ENCODE measurements at regions not wholly inside any gene's neighbourhood (a gene's known extent, or its start where the extent isn't known, plus 50 kb on each side); places are given as distances from the start of the nearest gene placed in this dataset.

- WGBS, result 92% methylated on average over 2 of the region's 2 CpGs
- Histone ChIP-seq H3K36me3 (ENCODE audit: control insufficient read depth in 4 of 4, insufficient read depth in 3 of 4, low read depth in 1 of 4, low read length in 3 of 4) (no peaks in the 10 kb centered on the region), H3K9me3 (ENCODE audit: control insufficient read depth in 4 of 4, low read length in 3 of 4) (no peaks in the 10 kb centered on the region), H3K27me3 (ENCODE audit: control insufficient read depth in 4 of 4, insufficient read depth in 4 of 4, low read length in 3 of 4) (no peaks in the 10 kb centered on the region), H3K9ac (ENCODE audit: low read depth in 1 of 2, low read length in 2 of 2) (no peak overlapping the region), H3K4me1 (ENCODE audit: control insufficient read depth in 4 of 4, insufficient read depth in 4 of 4, low read length in 3 of 4) (no peaks in the 10 kb centered on the region), H3K27ac (ENCODE audit: low read depth in 1 of 2, low read length in 2 of 2) (no peak overlapping the region), H3K4me3 (ENCODE audit: low read depth in 1 of 3, low read length in 3 of 3) (no peak overlapping the region)
- DNase-seq (ENCODE audit: low spot score), result no peak
- TF ChIP-seq RAD21 (IDR thresholded peaks at IDR 0.05) (no peak), EGR1 (IDR thresholded peaks at IDR 0.05; ENCODE audit: low read depth in 2 of 2) (no peak), YY1 (IDR thresholded peaks at IDR 0.05) (no peak), GABPA (IDR thresholded peaks at IDR 0.05 in 1 of 2, conservative IDR thresholded peaks at IDR 0.05 in 1 of 2) (no peak)
Measured at GRCh38 chr18:33812186-33812585, 234.2 kb downstream of the ASXL3 start.

GRCh38 chr18:33805592-33805991 is 227.6 kb downstream of the ASXL3 start:
- Histone ChIP-seq H3K4me3 (ENCODE audit: low read depth in 1 of 3, low read length in 3 of 3) (no peak overlapping the region), H3K4me1 (ENCODE audit: control insufficient read depth in 4 of 4, insufficient read depth in 4 of 4, low read length in 3 of 4) (peaks cover 4 to 23% (median 17%) of the 10 kb centered on the region in 4 donors), H3K27me3 (ENCODE audit: control insufficient read depth in 4 of 4, insufficient read depth in 4 of 4, low read length in 3 of 4) (no peaks in the 10 kb centered on the region), H3K36me3 (ENCODE audit: control insufficient read depth in 4 of 4, insufficient read depth in 3 of 4, low read depth in 1 of 4, low read length in 3 of 4) (no peaks in the 10 kb centered on the region), H3K9ac (ENCODE audit: low read depth in 1 of 2, low read length in 2 of 2) (no peak overlapping the region), H3K9me3 (ENCODE audit: control insufficient read depth in 4 of 4, low read length in 3 of 4) (no peaks in the 10 kb centered on the region), H3K27ac (ENCODE audit: low read depth in 1 of 2, low read length in 2 of 2) (no peak overlapping the region)
- TF ChIP-seq SP1 (IDR thresholded peaks at IDR 0.05), result no peak
- TF ChIP-seq FOXA1 (IDR thresholded peaks at IDR 0.05), result no peak
- TF ChIP-seq REST (IDR thresholded peaks at IDR 0.05), result no peak
- TF ChIP-seq ATF3 (IDR thresholded peaks at IDR 0.05), result no peak
- no peak for TF ChIP-seq HNF4G (IDR thresholded peaks at IDR 0.05)
- no peak for TF ChIP-seq MAX (IDR thresholded peaks at IDR 0.05)
- no peak for TF ChIP-seq RXRA (IDR thresholded peaks at IDR 0.05)
- no peak for TF ChIP-seq TAF1 (conservative IDR thresholded peaks at IDR 0.05)
- TF ChIP-seq CTCF (IDR thresholded peaks at IDR 0.05; ENCODE audit: low read depth, low read length, missing input control), result no peak
- no peak for TF ChIP-seq JUND (IDR thresholded peaks at IDR 0.05)
- TF ChIP-seq ZBTB33 (IDR thresholded peaks at IDR 0.05), result no peak
- no peak for TF ChIP-seq RAD21 (IDR thresholded peaks at IDR 0.05)
- no peak for TF ChIP-seq NR2F2 (IDR thresholded peaks at IDR 0.05)
- no peak for TF ChIP-seq GABPA (IDR thresholded peaks at IDR 0.05 in 1 of 2, conservative IDR thresholded peaks at IDR 0.05 in 1 of 2)
- TF ChIP-seq HNF4A (conservative IDR thresholded peaks at IDR 0.05), result no peak
- 82% methylated on average over 4 of the region's 4 CpGs for WGBS
- no peak for DNase-seq (ENCODE audit: low spot score)
